Calu3 (cell line): ENCODE measurements at regions not wholly inside any gene's neighbourhood (a gene's known extent, or its start where the extent isn't known, plus 50 kb on each side); places are given as distances from the start of the nearest gene placed in this dataset.

ENCODE experiments used
- BruUV-seq: library from RNA; stranded (reverse); fragments of 400-500 nt; replicated peaks from 2 replicates; lab custom pipeline; 2021; lab: Mats Ljungman, UMichigan
- CTCF ChIA-PET: fragments of 300-600 bp; sonication (Branson Sonifier 250); formaldehyde crosslinking; loops from one replicate; lab custom pipeline; 2022; ENCODE audit warnings: antibody characterized with exemption; lab: Charles Lee
- DNase-seq: peaks from one replicate; pipeline ENCODE4 v3.0.0; 2022
- H3K27ac Mint-ChIP-seq: one replicate; pipeline ENCODE4 v1.8.0; 2022; ENCODE audit warnings: mixed read lengths; ENCODE audit not compliant: unreplicated experiment
- H3K27me3 Mint-ChIP-seq: one replicate; pipeline ENCODE4 v1.8.0; 2022; ENCODE audit warnings: mixed read lengths; ENCODE audit not compliant: unreplicated experiment
- H3K36me3 Mint-ChIP-seq: one replicate; pipeline ENCODE4 v1.8.0; 2022; ENCODE audit warnings: mild to moderate bottlenecking, moderate library complexity, mixed read lengths; ENCODE audit not compliant: insufficient read depth, unreplicated experiment
- H3K4me1 Mint-ChIP-seq: one replicate; pipeline ENCODE4 v1.8.0; 2022; ENCODE audit warnings: mild to moderate bottlenecking, low read depth, mixed read lengths; ENCODE audit not compliant: unreplicated experiment
- H3K4me3 Mint-ChIP-seq: one replicate; pipeline ENCODE4 v1.8.0; 2022; ENCODE audit warnings: mild to moderate bottlenecking, low read depth, moderate library complexity, mixed read lengths; ENCODE audit not compliant: unreplicated experiment
- H3K9me3 Mint-ChIP-seq: one replicate; pipeline ENCODE4 v1.8.0; 2022; ENCODE audit warnings: low read depth, mixed read lengths; ENCODE audit not compliant: unreplicated experiment
- intact Hi-C: fragments of 100-400 bp; cut with micrococcal nuclease; formaldehyde crosslinking; loops from one replicate; pipeline ENCODE4 v1.10.0; 2022; ENCODE audit not compliant: unreplicated experiment
- TF ChIP-seq, protein P1 (sequence below): fragments of 200-600 bp; IDR thresholded peaks from one replicate; pipeline ENCODE4 v1.8.0; 2022; ENCODE audit warnings: antibody characterized with exemption; ENCODE audit not compliant: unreplicated experiment

DNA sequence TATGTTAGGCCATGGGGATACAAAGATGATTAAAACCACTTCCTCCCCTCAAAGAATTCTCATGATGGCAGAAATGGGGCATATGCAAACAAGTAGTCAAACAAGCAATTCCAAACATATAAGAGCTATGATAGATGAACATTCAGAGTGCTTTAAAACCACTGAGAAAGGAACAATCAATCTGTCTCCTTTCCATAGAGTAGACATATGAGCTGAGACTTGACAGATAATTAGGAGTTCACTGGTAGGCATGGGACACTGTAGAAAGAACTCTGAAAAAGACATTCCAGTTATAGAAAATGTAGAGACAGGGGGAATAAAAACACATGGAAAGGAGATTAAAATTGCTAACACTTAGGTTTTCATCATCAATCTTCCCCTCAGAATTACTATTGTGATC, 372.8 kb downstream of the KLHL4 start:
- BruUV-seq = no TSS peak
- Mint-ChIP-seq H3K36me3 (no peaks in the 10 kb centered on the region), H3K27ac (no peak overlapping the region), H3K27me3 (no peaks in the 10 kb centered on the region), H3K9me3 (peaks cover 5% of the 10 kb centered on the region), H3K4me3 (no peak overlapping the region), H3K4me1 (no peaks in the 10 kb centered on the region)
- no peak for DNase-seq
- CTCF ChIA-PET = no interaction called here
- TF ChIP-seq, protein P1, sequence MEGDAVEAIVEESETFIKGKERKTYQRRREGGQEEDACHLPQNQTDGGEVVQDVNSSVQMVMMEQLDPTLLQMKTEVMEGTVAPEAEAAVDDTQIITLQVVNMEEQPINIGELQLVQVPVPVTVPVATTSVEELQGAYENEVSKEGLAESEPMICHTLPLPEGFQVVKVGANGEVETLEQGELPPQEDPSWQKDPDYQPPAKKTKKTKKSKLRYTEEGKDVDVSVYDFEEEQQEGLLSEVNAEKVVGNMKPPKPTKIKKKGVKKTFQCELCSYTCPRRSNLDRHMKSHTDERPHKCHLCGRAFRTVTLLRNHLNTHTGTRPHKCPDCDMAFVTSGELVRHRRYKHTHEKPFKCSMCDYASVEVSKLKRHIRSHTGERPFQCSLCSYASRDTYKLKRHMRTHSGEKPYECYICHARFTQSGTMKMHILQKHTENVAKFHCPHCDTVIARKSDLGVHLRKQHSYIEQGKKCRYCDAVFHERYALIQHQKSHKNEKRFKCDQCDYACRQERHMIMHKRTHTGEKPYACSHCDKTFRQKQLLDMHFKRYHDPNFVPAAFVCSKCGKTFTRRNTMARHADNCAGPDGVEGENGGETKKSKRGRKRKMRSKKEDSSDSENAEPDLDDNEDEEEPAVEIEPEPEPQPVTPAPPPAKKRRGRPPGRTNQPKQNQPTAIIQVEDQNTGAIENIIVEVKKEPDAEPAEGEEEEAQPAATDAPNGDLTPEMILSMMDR = no peak
- intact Hi-C loops = no loop called here

DNA sequence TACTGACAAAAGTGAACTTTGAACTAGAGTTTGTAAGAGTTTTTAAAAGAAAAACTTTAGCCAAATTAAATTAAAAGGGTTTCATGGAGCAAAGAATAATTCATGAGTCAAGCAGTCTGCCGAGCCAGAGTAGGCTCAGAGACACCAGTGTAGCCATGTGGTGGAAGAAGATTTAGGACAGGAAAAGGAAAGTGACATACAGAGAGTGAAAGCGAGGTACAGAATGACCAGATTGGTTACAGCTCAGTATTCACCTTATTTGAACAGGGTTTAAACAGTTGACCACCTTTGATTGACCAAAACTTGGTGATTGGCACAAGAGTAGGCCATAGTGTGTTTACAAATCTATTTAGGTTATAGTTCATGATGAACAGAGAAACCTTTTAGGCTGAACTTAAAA, 377.8 kb downstream of the KLHL4 start:
- Mint-ChIP-seq H3K27ac (no peak overlapping the region), H3K4me1 (no peaks in the 10 kb centered on the region), H3K36me3 (no peaks in the 10 kb centered on the region), H3K27me3 (no peaks in the 10 kb centered on the region), H3K4me3 (no peak overlapping the region), H3K9me3 (peaks cover 2% of the 10 kb centered on the region)
- intact Hi-C loops = no loop called here
- DNase-seq = no peak
- no TSS peak for BruUV-seq
- CTCF ChIA-PET = no interaction called here
- TF ChIP-seq, protein P1 = no peak

DNA sequence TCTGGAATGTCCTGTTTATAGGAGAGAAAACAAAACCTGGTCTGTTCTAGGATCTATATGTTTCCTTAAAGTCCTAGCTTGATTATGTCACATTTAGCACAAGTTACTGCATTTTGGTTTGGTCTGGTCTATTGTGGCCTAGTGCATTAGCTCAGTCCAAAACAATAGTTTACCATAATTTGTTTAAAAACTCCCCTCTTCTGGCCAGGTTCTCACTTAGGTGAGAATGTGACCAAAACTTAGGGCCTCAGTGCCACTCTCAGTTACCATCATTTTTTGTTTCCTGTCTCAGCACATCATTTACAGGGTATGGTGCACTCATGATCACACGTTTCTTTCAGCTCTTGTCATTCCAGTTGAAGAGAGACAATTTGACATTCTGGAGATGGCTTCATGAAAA, 378.5 kb downstream of the KLHL4 start:
- DNase-seq = no peak
- H3K9me3 Mint-ChIP-seq = peaks cover 2% of the 10 kb centered on the region
- H3K36me3 Mint-ChIP-seq = no peaks in the 10 kb centered on the region
- no peak overlapping the region for H3K4me3 Mint-ChIP-seq
- no peaks in the 10 kb centered on the region for H3K4me1 Mint-ChIP-seq
- no peaks in the 10 kb centered on the region for H3K27me3 Mint-ChIP-seq
- TF ChIP-seq, protein P1 = no peak
- BruUV-seq = no TSS peak
- CTCF ChIA-PET = no interaction called here
- intact Hi-C loops = no loop called here
- H3K27ac Mint-ChIP-seq = no peak overlapping the region

DNA sequence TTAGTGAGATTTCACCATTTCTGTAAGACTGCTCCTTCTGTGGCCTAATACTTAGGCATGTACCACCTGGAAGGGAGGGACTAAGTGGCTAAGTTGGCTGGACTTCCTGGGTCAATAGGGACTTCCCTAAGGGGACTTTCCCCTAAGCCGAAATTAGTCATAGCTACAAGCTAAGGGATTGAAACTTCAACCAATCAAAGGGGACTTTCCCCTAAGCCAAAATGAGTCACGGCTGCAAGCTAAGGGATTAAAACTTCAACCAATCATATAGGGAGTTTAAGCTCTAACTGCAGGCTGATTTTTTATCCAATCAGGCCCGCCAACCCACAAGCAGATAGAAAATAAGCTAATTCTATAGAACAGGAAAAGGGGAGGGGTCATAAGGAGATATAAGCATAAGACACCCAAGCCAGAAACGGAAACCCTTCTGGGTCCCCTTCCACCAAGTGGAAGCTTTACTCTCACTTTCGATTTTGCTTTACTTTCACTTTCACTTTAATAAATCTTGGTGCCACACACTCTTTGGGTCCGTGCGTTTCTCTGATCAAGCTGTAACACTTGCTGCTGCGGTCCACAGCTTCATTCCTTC, 382.8 kb downstream of the KLHL4 start:
- CTCF ChIA-PET = interaction anchor here (0.6 kb wide), 2 partner anchors 18 to 339 kb away, joined by 4 read pairs; no protein-coding TSS in a partner anchor
- H3K9me3 Mint-ChIP-seq = no peaks in the 10 kb centered on the region
- no peaks in the 10 kb centered on the region for H3K27me3 Mint-ChIP-seq
- no peaks in the 10 kb centered on the region for H3K36me3 Mint-ChIP-seq
- no peak for DNase-seq
- intact Hi-C loops = no loop called here
- no peak overlapping the region for H3K4me3 Mint-ChIP-seq
- TF ChIP-seq, protein P1 = no peak
- no peaks in the 10 kb centered on the region for H3K4me1 Mint-ChIP-seq
- H3K27ac Mint-ChIP-seq = no peak overlapping the region
- no TSS peak for BruUV-seq
